UCSD-AML1 (cell line): ENCODE measurements at regions not wholly inside any gene's neighbourhood (a gene's known extent, or its start where the extent isn't known, plus 50 kb on each side); places are given as distances from the start of the nearest gene placed in this dataset.

ENCODE experiments used
- DNase-seq: peaks from one replicate; lab custom pipeline; 2025; ENCODE audit not compliant: unreplicated experiment; lab: John Stamatoyannopoulos, UW

DNA sequence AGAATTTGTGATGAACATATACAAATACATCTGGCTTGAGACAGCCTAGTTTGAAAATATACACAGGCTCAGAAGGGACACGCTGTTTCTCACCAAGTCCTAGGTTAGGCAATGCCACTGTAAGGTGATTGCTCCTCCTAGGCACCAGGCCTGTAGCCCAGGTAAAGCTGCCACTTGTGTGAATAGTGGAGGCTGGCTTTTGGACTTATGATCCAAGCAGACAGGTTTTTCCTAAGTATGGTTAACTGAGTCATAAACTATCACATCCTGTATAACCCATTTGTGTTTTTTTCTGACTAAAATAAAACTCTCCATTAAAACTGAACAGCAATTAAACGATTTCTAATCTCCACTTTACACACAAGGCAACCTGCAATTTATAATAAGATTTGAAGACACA, 81.0 kb downstream of the SEMA4F start:
- DNase-seq = no peak

DNA sequence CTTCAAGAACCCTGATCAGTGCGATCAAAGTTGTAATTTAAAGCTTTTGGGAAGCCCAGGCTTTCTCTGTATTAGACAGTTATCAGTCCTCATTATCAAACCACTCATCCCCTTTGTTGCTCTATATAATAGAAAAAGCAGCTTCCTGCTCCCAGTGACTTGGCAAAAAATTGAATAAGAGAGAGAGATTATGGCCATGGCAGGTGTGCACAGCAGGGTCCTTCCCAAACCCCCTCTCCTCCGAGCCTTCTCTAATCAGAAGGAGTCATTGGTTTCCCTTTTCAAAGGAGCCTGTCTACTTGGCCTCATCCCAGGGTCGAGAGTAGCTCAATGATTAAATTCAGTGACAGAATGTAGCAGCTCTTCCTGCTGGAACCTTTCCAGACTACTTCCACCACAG, 81.5 kb downstream of the SEMA4F start:
- no peak for DNase-seq

DNA sequence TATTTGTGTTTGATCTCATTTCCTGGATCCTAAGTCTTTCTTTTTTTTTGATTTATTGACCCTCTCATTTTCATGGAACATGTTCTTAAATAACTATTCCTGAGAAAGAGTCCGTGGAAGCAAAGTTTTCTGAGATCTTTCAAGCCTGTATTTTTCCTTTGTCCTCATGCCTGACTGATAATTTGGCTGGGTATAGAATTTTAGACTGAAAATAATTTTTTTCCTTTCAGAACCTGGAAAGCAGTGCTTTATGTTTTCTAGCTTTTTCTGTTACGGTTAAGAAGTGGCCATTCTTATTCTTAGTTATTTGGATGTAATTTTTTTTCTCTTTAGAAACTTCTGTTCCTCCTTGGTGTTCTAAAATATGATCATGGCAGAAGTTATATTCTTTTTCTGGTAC, 82.5 kb downstream of the SEMA4F start:
- no peak for DNase-seq

DNA sequence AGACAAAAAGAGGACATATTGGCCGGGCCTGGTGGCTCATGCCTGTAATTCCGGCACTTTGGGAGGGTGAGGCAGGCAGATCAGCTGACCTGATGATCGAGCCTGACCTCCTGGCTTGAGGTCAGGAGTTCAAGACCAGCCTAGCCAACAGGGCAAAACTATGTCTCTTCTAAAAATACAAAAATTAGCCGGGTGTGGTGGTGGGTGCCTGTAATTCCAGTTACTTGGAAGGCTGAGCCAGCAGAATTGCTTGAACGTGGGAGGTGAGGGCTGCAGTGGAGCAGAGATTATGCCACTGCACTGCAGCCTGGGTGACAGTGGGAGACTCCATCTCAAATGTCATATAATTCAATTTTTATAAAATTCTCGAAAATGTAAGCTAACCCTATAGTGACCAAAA, 84.5 kb downstream of the SEMA4F start:
- DNase-seq = no peak

DNA sequence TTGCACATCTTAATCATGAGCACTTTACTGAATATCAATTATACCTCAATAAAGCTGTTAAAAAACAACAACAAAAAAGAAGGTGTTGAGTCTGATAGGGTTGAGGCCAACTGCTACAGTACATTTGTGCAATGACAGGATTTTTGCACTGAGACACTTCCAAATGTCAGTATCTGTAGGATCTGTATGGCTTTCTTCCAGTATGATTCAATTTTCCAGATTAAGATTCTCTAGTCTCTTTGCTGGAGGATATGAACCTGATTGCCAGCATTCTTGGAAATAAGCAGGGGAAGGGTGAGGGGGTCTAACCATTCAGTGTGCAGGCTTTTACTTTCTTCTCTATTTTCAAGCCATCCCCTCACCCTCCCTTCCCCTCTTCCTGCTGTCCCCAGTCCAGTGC, 85.1 kb downstream of the SEMA4F start:
- no peak for DNase-seq

DNA sequence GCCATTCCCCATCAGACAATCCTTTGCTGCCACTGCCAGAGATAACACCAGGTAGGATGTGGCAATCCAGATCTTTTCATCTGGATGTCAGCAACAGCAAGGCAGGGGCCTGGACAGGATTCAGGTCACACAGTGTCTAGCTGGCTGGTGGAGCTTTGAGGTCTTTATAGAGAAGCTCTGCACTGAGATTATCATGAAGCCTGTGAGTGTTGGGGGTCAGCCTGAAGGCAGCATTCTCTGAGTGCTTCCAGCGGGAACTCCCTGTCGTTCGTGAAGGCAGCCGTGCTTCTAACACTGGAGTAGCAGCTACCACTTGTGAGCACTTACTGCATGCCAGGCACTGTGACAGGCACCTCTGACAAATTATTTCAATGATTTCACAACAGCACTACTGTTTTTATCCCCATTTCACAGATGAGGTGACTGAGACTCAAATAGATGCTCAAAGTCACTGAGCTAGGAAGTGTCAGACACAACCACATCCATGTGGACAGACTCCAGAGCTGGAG, 85.7 kb downstream of the SEMA4F start:
- no peak for DNase-seq

DNA sequence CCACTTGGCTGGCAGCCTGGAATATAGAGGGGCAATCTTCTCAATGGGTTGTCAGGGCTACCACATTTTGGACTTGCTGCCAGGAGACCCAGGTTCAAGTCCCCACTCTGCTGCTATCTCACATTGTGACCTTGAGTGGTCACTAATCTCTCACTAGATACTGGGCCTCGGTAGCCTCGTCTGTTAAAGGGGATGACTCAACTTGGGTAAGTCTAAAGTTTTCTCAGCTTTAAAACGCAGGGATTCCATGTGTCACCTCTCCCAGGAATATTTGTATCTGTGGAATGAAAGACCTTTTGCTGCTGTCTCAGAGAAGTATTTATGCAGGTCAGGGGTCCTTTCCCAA, 86.3 kb downstream of the SEMA4F start:
- no peak for DNase-seq

DNA sequence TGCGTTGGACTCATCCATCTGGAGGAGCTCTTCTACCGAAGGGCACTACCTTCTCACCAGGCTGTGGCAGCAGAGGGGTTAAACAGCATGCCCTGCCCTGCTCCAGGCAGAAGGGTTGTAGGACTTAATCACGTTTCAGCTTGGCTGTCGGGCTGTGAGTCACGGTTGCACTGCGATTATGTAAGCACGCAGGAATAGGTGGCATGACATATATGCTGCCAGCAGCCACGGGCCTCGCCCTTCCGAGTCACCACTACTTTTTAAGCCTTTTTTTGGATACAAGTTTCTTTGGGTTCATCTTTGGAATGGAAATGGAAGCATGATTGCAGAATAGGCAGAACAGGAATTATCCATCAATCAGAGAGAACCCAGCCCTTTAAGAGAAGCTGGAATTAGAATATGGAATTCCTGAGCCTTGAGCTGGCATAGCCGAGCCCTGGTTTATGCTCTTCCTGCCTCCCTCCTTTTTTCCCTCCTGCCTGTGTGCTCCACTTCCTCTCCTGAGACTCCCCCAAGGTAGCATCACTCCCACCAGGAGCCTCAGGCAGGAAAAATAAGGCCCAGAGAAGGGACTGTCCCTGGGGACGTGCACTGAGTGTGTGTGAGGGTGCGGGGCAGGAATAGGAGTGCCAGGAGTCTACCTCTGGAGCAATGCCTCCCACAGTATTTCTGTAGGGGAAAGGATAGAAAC, 86.8 kb downstream of the SEMA4F start:
- no peak for DNase-seq

DNA sequence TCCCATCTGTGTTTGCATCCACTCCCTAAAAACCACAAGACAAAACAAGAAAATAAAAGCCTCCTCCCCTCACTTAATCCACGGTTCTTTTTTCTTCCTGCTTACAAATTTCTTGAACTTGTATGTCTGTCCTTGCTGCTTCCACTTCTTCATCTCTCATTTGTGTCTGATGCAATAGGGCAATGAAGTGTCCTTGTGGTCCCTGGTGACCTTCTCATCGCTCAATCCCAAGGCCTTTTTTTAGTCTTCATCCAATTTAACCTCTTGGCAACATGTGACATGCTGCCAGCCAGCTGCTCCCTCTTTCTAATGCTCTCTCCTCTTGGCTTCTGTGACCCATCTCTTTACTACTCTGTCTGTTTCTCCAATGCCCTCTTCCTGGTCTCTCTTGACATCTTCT, 87.6 kb downstream of the SEMA4F start:
- no peak for DNase-seq

DNA sequence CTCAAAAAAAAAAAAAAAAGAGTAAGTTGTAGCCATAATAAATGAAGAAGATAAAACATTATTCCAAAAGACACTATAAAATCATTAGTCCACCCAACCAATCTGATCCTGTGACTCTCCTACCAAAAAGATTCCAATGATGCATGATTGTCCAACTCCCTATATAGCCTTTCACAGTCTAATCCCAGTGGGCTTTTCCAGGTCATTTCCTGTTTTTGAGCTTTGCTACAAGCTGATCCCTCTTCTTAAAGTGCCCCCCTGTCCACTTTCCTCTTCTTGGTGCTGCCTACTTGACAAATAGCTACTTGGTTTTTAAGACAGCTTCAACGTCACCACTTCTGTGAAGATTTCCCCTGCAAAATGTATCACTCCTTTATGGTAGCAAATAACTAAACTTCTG, 88.4 kb downstream of the SEMA4F start:
- DNase-seq = no peak

DNA sequence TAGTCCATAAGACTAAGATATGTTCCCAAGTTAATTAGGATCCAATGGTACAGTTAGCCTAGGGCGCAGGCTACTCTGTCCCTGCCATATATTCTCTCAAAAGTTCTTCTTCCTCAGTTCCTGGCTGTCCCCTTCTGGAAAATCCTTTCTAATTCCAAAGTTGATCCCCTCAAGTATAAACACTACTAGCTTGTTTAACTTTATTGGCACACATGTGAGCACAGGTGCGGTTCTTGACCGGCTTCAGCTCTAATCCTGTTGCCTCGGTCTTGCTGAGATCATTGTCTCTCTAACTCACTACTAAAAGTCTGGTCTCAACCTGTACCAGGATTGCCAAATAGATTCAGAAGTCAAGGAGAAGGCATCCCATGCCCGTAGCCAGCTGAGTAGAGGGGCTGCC, 89.0 kb downstream of the SEMA4F start:
- DNase-seq = no peak

DNA sequence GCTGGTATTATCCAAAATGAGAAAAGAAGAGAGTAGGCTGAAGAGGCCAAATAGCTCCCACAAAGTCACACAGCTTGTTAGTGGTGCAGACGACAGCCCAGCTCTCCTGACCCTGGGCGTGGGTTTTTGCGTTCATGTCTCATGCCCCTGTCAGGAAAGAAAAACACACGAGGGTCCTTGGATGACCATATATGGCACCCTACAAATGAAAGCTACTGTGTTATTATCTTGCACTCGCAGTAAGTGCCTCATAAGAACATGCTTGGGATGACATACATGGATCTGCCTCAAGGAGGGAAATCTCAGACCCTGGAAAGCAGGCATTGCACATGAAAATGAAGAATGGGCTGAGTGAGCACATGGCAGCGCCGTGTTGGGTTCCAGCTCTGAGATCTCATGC, 89.7 kb downstream of the SEMA4F start:
- no peak for DNase-seq

DNA sequence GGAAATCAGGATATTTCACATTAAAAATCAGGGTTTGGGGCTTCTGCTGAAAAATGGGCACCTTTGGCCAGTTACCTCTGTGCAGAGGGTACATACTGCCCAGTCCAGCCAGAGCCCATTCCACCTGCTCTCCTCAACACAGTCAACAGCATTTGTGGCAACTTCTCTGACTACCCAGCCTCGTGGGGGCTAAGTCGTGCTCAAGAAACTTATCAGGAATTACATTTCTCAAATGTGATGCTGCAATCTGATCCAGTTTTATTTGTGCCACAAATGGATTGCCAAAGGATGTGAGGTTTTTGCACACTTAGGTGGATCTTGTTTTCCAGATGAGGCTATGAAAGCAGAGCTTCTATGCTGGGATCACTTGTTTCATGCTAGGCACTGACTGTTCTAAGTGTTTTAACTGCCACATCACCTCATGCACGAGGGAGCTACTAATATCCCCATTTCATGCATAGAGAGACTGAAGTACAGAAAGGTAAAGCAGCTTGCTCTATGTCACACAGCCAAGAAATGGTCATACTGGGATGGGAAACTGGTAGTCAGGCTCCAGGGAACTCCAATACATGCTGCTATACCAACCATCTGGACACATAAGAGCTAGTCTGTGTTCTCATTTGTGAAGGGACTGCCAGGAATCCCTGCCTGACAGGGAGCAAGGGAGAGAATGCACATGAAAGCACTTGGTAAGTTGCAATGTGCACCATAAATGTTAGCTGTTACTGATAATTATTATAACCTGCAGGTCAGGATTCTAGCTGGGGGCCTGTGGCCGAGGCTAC, 89.0 kb upstream of the HK2 start:
- DNase-seq = no peak

DNA sequence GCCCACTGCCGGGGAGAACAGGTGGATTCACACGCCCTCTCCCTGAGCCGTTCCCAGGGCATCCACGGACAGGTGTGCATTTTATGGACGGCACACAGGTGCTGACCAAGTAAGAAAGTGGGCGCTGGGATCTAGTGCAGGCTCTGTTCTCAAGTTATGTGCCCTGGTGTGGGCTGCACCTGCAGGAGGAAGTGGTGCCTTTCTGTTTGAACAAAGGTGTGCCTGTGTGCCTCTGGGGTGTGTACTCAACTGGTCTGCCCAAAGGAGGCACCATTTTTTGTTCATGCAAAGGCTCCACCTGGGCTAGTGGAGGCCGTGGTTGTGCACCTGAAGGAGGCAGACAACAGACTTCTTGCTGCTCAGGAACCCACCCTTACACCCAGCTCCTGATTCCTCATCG, 88.2 kb upstream of the HK2 start:
- no peak for DNase-seq

DNA sequence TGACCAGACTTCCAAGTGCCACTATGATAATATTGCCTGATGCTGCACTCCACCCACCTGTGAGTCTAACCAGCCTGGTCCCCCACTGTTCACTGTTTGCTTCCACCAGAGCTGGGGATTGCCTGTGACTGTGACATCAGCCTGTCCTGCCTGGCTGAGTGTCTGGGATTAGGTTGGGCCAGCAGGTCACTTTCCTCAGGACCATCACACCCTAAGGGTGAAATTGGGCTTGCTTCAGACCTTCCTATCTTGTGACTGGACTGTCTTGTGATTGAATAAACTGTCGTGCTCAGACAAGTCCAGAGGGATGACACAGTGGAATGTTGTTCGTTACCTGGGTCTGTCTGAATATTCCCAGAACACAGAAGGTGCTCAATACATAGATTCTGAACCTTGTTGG, 87.4 kb upstream of the HK2 start:
- DNase-seq = no peak

DNA sequence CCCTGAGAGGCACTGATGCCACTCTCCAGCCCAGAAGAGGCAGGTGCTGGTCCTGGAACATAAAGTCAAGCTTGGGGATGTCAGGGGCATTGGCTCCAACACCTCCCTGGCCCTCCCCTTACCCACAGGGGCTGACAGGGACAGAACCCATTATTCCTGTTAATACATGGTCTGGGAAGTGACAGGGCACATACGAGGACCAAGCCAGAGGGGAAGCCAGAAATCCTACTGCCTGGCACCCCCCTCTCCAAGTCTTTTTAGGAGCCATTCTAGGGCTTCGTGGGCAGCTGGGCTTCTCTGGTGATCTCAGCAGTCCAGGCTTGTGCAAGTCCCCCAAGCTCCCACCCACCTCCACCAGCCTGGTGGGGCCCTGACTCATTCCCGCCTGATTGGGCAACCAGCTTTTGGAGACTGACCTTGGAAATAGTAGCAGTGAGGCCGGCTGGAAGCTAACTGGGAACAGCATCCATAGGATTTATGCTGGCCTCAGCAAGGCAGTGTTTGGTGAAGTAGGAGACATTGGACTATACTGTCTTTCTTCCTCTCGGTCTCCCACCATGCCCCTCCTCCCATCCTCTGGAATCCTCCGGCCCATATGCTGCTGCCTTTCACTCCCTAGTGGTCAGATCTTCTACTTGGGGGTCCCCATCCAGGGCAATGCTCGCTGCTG, 86.4 kb upstream of the HK2 start:
- DNase-seq = no peak

DNA sequence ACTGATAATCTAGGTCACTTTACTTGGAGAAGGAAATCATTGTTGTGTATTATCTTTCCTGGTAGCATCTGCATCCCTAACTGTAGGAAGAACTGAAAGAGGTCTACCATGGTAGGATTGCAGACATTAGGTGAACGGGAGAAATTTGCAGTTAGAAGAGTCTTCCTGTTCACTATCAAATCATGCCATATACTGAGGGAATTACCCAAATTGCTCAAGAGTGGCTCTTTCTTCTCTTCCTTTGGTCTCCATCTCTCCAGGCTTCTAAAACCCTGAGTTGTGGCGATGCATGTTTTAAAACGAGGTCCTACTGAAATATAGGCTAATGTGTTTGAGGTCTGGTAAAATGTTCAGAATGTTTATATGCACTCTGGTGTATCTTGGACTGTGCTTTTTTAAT, 85.3 kb upstream of the HK2 start:
- DNase-seq = no peak

DNA sequence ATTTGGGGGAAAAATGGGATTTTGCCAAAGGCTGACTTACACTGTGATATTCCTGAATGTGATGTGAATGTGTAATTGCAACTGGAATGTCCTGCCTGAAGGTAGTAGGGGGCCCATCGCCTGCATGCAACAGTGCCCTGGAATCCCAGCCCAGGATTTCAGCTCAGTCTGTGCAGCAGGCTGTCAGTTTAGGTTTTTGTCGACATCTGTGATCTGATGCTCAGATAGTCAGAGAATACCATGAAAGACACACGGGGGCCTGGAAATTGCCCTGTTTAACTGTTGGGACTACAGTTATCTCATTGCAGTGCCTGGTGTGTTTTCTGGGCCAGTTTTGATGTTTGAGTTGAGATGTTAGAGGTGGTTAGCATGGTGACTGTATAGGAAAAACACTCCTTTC, 84.5 kb upstream of the HK2 start:
- no peak for DNase-seq

DNA sequence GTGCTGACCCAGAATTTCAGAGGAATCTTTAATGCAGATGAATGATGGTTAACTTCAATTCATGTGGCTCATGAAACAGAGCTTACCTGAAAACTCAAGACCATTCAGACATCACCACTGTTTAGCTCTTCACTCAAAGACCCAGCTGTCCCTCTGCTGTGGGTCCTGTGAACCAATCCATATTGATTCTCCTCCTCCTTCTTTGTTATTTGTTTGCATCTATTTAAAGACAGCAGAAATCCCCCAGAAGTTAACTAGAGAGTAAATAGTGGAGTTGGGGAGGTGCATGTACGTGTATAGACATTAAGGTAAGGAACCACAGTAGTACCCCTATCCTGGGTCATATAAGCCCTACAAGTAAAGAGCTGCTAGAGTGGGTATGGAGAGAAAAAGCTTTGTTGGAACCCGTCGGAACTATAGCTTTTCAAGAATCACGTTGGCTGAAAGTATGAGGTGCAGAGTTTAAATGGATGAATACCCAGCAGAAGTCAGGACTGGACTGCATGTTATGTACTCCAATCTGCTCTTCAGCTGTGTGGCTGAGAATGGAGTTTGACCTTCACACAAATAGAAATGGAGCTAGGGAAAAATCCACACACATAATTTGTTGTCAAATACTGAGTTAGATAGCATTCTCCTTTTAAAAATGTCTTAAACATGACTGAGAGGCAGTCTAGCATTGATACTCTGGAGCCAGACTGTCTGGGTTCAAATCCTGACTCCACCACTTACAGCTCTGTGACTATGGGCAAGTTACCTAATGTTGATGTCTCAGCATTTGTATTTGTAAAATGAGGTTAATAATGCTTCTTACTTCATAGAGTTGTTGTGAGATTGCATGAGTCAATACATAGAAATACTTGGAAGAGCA, 81.7 kb upstream of the HK2 start:
- no peak for DNase-seq

DNA sequence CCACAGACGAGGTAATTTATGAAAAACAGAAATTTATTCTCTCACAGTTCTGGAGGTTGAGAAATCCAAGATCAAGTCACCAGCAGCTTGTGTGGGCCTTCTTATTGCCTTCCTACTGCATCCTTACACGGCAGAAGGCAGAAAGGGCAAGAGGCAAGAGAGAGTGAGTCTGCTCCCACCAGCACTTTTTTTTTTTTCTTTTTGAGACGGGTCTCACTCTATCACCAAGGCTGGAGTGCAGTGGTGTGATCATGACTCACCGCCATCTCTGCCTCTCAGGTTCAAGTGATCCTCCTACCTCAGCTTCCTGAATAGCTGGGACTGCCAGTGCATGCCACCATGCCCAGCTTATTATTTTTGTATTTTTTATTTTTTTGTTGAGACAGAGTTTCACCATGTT, 78.5 kb upstream of the HK2 start:
- DNase-seq = no peak

DNA sequence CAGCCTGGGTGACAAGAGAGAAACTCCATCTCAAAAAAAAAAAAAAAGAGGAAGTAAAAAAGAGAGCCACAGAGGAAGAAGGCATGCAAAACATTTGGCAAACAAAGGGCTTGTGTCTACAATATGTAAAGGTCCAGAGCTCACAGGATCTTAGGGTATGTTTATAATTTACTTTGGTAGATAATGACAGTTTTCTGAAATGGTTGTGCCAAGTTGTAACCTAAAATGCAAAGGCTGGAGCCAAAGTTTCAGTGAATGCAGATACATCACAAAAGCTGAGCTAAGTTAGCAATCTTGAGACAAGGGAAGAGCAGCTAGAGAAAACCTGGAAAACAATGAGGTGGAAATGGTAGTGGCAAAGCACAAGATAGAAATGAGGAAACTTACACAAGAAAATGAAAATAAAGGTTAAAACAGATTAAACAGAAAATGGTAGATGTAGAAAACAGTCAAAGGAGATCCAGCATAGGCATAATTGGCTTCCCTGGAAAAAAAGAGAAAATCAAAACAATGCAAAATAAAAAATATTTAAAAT, 77.5 kb upstream of the HK2 start:
- no peak for DNase-seq
